ENCODE measurements at regions not wholly inside any gene's neighbourhood (a gene's known extent, or its start where the extent isn't known, plus 50 kb on each side); places are given as distances from the start of the nearest gene placed in this dataset.

DNA sequence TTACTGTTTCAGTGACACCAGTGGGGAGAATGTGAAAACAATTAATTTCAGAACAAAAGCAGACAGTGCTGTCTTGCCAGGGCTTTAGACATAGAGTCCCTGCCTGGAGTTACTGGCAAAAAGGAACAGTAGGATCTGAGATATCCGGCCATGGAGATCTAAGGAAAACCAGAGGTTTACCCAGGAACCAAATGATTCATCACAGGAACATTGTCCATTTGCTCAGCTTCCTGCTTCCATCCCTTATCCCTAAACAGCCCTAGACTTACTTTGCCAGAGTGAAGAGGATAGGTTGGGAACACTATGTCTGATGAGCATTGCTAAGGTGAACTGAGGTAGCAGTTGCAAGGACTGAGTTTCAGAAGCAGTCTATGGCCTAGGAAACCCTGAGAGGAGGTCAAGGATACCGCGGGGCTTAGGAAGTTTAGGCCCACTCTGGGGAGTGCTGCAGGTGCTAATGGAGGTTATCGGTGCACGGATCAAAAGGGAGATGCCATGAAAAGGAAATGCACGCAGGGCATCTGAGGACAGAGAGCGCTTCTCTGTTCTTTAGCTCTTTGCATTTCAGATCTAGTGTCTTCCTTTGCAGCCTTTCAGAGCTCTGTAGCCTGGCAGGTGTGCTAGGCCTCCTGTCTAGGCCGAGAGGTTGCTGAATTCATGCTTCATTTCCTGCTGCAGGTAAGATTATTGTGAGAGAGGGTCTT is 223.9 kb downstream of the CDCA7 start:
- TF ChIP-seq, protein P1, sequence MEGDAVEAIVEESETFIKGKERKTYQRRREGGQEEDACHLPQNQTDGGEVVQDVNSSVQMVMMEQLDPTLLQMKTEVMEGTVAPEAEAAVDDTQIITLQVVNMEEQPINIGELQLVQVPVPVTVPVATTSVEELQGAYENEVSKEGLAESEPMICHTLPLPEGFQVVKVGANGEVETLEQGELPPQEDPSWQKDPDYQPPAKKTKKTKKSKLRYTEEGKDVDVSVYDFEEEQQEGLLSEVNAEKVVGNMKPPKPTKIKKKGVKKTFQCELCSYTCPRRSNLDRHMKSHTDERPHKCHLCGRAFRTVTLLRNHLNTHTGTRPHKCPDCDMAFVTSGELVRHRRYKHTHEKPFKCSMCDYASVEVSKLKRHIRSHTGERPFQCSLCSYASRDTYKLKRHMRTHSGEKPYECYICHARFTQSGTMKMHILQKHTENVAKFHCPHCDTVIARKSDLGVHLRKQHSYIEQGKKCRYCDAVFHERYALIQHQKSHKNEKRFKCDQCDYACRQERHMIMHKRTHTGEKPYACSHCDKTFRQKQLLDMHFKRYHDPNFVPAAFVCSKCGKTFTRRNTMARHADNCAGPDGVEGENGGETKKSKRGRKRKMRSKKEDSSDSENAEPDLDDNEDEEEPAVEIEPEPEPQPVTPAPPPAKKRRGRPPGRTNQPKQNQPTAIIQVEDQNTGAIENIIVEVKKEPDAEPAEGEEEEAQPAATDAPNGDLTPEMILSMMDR (conservative IDR thresholded peaks at IDR 0.05; ENCODE audit: low read depth, low read length), result no peak
- TF ChIP-seq EZH2 (IDR thresholded peaks at IDR 0.05; ENCODE audit: low read length, unreplicated experiment), result no peak

All from PC-3 (cell line).